H1 (cell line): ENCODE measurements at regions not wholly inside any gene's neighbourhood (a gene's known extent, or its start where the extent isn't known, plus 50 kb on each side); places are given as distances from the start of the nearest gene placed in this dataset.
A peak's percentile ranks its signal among the peaks of the same experiment; 100 is the strongest.

Experiments used
- CTCF ChIA-PET: fragments of 300-600 bp; sonication (Branson Sonifier 250); formaldehyde crosslinking; loops from one replicate; lab custom pipeline; 2021; ENCODE audit not compliant: partially characterized antibody; lab: Charles Lee
- POLR2A ChIA-PET: fragments of 300-600 bp; sonication (Branson Sonifier 250); formaldehyde crosslinking; loops from one replicate; lab custom pipeline; 2021; ENCODE audit warnings: inconsistent platforms; ENCODE audit not compliant: partially characterized antibody; lab: Charles Lee
- DNase-seq, 2 experiments: peaks; one replicate each; pipeline versions ENCODE4 v3.0.0 to v3.0.0-alpha.2; 2010 to 2022; ENCODE audit warnings: low spot score in 2 of 2, low read depth in 1 of 2, mixed read lengths in 1 of 2
- FAIRE-seq: peaks from 2 replicates; lab custom pipeline; 2011; peaks lifted over from hg19 to GRCh38; lab: Jason Lieb, UNC
- H2AFZ ChIP-seq: 2 replicates; pipeline ENCODE4 v1.8.1; 2012; ENCODE audit warnings: low read length, inconsistent platforms
- H2AK5ac ChIP-seq: 2 replicates; pipeline ENCODE4 v1.6.1; 2013; ENCODE audit warnings: low read depth, low read length
- H2BK120ac ChIP-seq: replicated peaks from 2 replicates; pipeline ENCODE3; 2013; ENCODE audit warnings: low read depth, low read length, inconsistent platforms
- H2BK12ac ChIP-seq: 2 replicates; pipeline ENCODE4 v1.6.1; 2013; ENCODE audit warnings: low read depth, low read length
- H2BK15ac ChIP-seq: 2 replicates; pipeline ENCODE4 v1.6.1; 2013; ENCODE audit warnings: low read length
- H2BK20ac ChIP-seq: 2 replicates; pipeline ENCODE4 v1.6.1; 2013; ENCODE audit warnings: low read length
- H2BK5ac ChIP-seq: 2 replicates; pipeline ENCODE4 v1.6.1; 2013; ENCODE audit warnings: low read depth, low read length
- H3K14ac ChIP-seq: 2 replicates; pipeline ENCODE4 v1.6.1; 2013; ENCODE audit warnings: inconsistent platforms; ENCODE audit not compliant: insufficient read length
- H3K18ac ChIP-seq: 2 replicates; pipeline ENCODE4 v1.6.1; 2013; ENCODE audit warnings: low read length; ENCODE audit errors: extremely low read depth
- H3K23ac ChIP-seq: 2 replicates; pipeline ENCODE4 v1.6.1; 2013; ENCODE audit warnings: inconsistent platforms; ENCODE audit not compliant: insufficient read length
- H3K23me2 ChIP-seq: 2 replicates; pipeline ENCODE4 v1.6.1; 2013; ENCODE audit warnings: low read depth, low read length
- H3K27ac ChIP-seq: 2 replicates; pipeline ENCODE4 v1.6.1; 2011; ENCODE audit warnings: low read depth, low read length, inconsistent platforms
- H3K27me3 ChIP-seq, 4 experiments: replicated peaks in 1 of 4; 1 replicate in 1 of 4; 2 replicates in 3 of 4; pipeline versions ENCODE4 v1.6.1 to v1.8.1; 2011 to 2013; ENCODE audit warnings: low read length in 3 of 4, mild to moderate bottlenecking in 3 of 4, inconsistent platforms in 2 of 4, mixed read lengths in 2 of 4, moderate library complexity in 1 of 4; ENCODE audit not compliant: control insufficient read depth in 3 of 4, insufficient read depth in 3 of 4; ENCODE audit errors: extremely low read depth in 1 of 4
- H3K36me3 ChIP-seq, 4 experiments: 2 replicates each; pipeline versions ENCODE4 v1.6.1 to v1.8.1; 2011 to 2013; ENCODE audit warnings: mild to moderate bottlenecking in 4 of 4, low read length in 3 of 4, moderate library complexity in 2 of 4, control low read depth in 1 of 4, inconsistent platforms in 1 of 4; ENCODE audit not compliant: insufficient read depth in 4 of 4, control insufficient read depth in 2 of 4
- H3K4ac ChIP-seq: replicated peaks from 2 replicates; pipeline ENCODE3; 2013; ENCODE audit warnings: low read length, low read depth, mixed read lengths, inconsistent platforms; ENCODE audit not compliant: insufficient read length
- H3K4me1 ChIP-seq, 4 experiments: replicated peaks in 1 of 4; 1 replicate in 1 of 4; 2 replicates in 3 of 4; pipeline versions ENCODE4 v1.6.1 to v1.8.1; 2011 to 2013; ENCODE audit warnings: low read length in 3 of 4, inconsistent platforms in 2 of 4, mixed read lengths in 1 of 4; ENCODE audit not compliant: insufficient read depth in 4 of 4, control insufficient read depth in 3 of 4
- H3K4me2 ChIP-seq, 2 experiments: 2 replicates each; pipeline versions ENCODE4 v1.6.1 to v1.8.1; 2011 to 2013; ENCODE audit warnings: low read depth in 2 of 2, low read length in 2 of 2, control low read depth in 1 of 2, inconsistent platforms in 1 of 2, mild to moderate bottlenecking in 1 of 2; ENCODE audit not compliant: insufficient read depth in 1 of 2
- H3K4me3 ChIP-seq, 4 experiments: fragments of 200-600, 300-600 bp in 1 of 4; sonication (generic), shearing (Covaris generic), sonication (Bioruptor Twin) in 1 of 4; 2 replicates each; pipeline versions ENCODE4 v1.5.1 to v1.8.1; 2011 to 2016; ENCODE audit warnings: low read length in 4 of 4, low read depth in 3 of 4, control low read depth in 2 of 4, inconsistent platforms in 2 of 4, mild to moderate bottlenecking in 2 of 4, mixed read lengths in 1 of 4, moderate library complexity in 1 of 4; ENCODE audit not compliant: insufficient read depth in 2 of 4; ENCODE audit errors: extremely low read depth in 1 of 4
- H3K56ac ChIP-seq: replicated peaks from 2 replicates; pipeline ENCODE3; 2013; ENCODE audit warnings: low read depth, mild to moderate bottlenecking, mixed read lengths, low read length, inconsistent platforms; ENCODE audit not compliant: insufficient read length
- H3K79me1 ChIP-seq: 2 replicates; pipeline ENCODE4 v1.6.1; 2013; ENCODE audit warnings: low read depth, low read length, control low read depth
- H3K79me2 ChIP-seq, 2 experiments: 2 replicates each; pipeline versions ENCODE4 v1.6.1 to v1.8.1; 2012 to 2013; ENCODE audit warnings: low read length in 2 of 2, mild to moderate bottlenecking in 2 of 2, inconsistent platforms in 1 of 2; ENCODE audit not compliant: insufficient read depth in 2 of 2, control insufficient read depth in 1 of 2
- H3K9ac ChIP-seq, 4 experiments: replicated peaks in 1 of 4; 1 replicate in 1 of 4; 2 replicates in 3 of 4; pipeline versions ENCODE4 v1.6.1 to v1.8.1; 2011 to 2013; ENCODE audit warnings: low read depth in 3 of 4, low read length in 3 of 4, control low read depth in 2 of 4, mild to moderate bottlenecking in 2 of 4, moderate library complexity in 2 of 4, inconsistent platforms in 1 of 4; ENCODE audit errors: extremely low read depth in 1 of 4
- H3K9me3 ChIP-seq, 2 experiments: 2 replicates each; pipeline versions ENCODE4 v1.6.1 to v1.8.1; 2012 to 2013; ENCODE audit warnings: mild to moderate bottlenecking in 2 of 2, moderate library complexity in 2 of 2, control low read depth in 1 of 2, inconsistent platforms in 1 of 2, low read depth in 1 of 2, low read length in 1 of 2, mixed read lengths in 1 of 2; ENCODE audit not compliant: insufficient read depth in 2 of 2
- H4K20me1 ChIP-seq, 2 experiments: replicated peaks in 1 of 2; 2 replicates each; pipeline versions ENCODE3 to v1.8.1; 2011 to 2013; ENCODE audit warnings: inconsistent platforms in 2 of 2, low read length in 2 of 2, mild to moderate bottlenecking in 1 of 2; ENCODE audit not compliant: insufficient read depth in 2 of 2, control insufficient read depth in 1 of 2
- H4K5ac ChIP-seq: 2 replicates; pipeline ENCODE4 v1.6.1; 2013; ENCODE audit warnings: low read length, low read depth, mixed read lengths, inconsistent platforms; ENCODE audit not compliant: insufficient read length
- H4K8ac ChIP-seq: 2 replicates; pipeline ENCODE4 v1.8.0; 2013; ENCODE audit warnings: mild to moderate bottlenecking, moderate library complexity, low read length, inconsistent platforms; ENCODE audit not compliant: insufficient read depth; ENCODE audit errors: extremely low read depth
- H4K91ac ChIP-seq: replicated peaks from 2 replicates; pipeline ENCODE3; 2013; ENCODE audit warnings: low read length, mixed read lengths, inconsistent platforms; ENCODE audit not compliant: insufficient read length
- E2F6 ChIP-seq: IDR thresholded peaks from 2 replicates; pipeline ENCODE4 v1.6.1; 2012; ENCODE audit warnings: inconsistent platforms
- JUN ChIP-seq: IDR thresholded peaks from 2 replicates; pipeline ENCODE4 v1.6.1; 2011; ENCODE audit warnings: low read depth, mild to moderate bottlenecking, improper control_type of control experiment, low read length
- MAX ChIP-seq: IDR thresholded peaks from 2 replicates; pipeline ENCODE4 v1.6.1; 2012; ENCODE audit warnings: inconsistent platforms
- WGBS, 2 experiments: shearing (Covaris generic) in 1 of 2; methylation state at CpG; one replicate each; pipeline versions ENCODE4 v1.1.6 to v1.1.7; 2013 to 2015; ENCODE audit warnings: low lambda C conversion rate in 2 of 2, mixed read lengths in 2 of 2, inconsistent platforms in 1 of 2, low coverage in 1 of 2, missing lambda C conversion rate in 1 of 2; ENCODE audit not compliant: insufficient replicate concordance in 2 of 2, insufficient coverage in 1 of 2, insufficient read length in 1 of 2; ENCODE audit errors: extremely low coverage in 1 of 2, missing lambda C conversion rate in 1 of 2; 5-methylcytosine and 5-hydroxymethylcytosine counted together

GRCh38 chr10:131825150-131825848, 75.5 kb upstream of the PPP2R2D start:
- no peaks in the 10 kb centered on the region; a peak in 1 of 7 replicates for H3K27me3 ChIP-seq
- ChIA-PET POLR2A (interaction anchor here (0.8 to 1.1 kb wide), 2 partner anchors 9 to 75 kb away, joined by 3 read pairs; partner anchors contain the start of gene PPP2R2D), CTCF (interaction anchor here (0.7 to 1.3 kb wide), 4 partner anchors 15 to 555 kb away, joined by 3 to 4 read pairs (median 4); no protein-coding TSS in a partner anchor)
- H4K91ac ChIP-seq = peak overlapping the region; percentile 76
- H3K9ac ChIP-seq = no peak overlapping the region; a peak in 1 of 7 replicates
- no peak overlapping the region for H3K27ac ChIP-seq
- H3K14ac ChIP-seq = no peak overlapping the region
- 0 out of 2 replicates have a peak overlapping the region, but pooled peaks have one; percentile 73 for H2BK20ac ChIP-seq
- TF ChIP-seq E2F6 (peak; percentile 53), JUN (no peak), MAX (peak; percentile 43; the same call in 1 of the 2 replicates)
- WGBS, 2 experiments = 69% methylated on average over 13 of the region's 15 CpGs; no CpG with 5 or more reads in 1 of the 2 experiments
- H4K20me1 ChIP-seq = no peaks in the 10 kb centered on the region
- H3K18ac ChIP-seq = 0 out of 2 replicates have a peak overlapping the region, but pooled peaks have one; percentile 60
- no peaks in the 10 kb centered on the region for H3K79me1 ChIP-seq
- peak overlapping the region; percentile 67; the same call in 1 of the 2 replicates for H2BK15ac ChIP-seq
- DNase-seq (no peak), FAIRE-seq (peak; percentile 58)
- H4K5ac ChIP-seq = no peak overlapping the region
- no peak overlapping the region for H3K4me3 ChIP-seq
- H3K56ac ChIP-seq = no peak overlapping the region
- H2BK5ac ChIP-seq = peak overlapping the region; percentile 79; the same call in 1 of the 2 replicates
- H3K79me2 ChIP-seq = no peaks in the 10 kb centered on the region
- peak overlapping the region; percentile 10; the same call in 1 of the 2 replicates for H2BK12ac ChIP-seq
- H3K4me1 ChIP-seq = peaks cover 3 to 11% (median 8%) of the 10 kb centered on the region in 4 experiments
- no peak overlapping the region; the same call in 1 of the 2 replicates for H4K8ac ChIP-seq
- H3K23me2 ChIP-seq = 0 out of 2 replicates have a peak, but pooled peaks cover 1% of the 10 kb centered on the region
- H2AFZ ChIP-seq = peak overlapping the region; percentile 73; the same call in 1 of the 2 replicates
- no peak overlapping the region for H3K23ac ChIP-seq
- no peak overlapping the region for H3K4ac ChIP-seq
- H2BK120ac ChIP-seq = no peak overlapping the region
- H3K9me3 ChIP-seq = no peaks in the 10 kb centered on the region
- H3K4me2 ChIP-seq = peak overlapping the region in 1 of 2 experiments; percentile 27; a peak in 1 of 4 replicates
- no peak overlapping the region for H2AK5ac ChIP-seq
- H3K36me3 ChIP-seq = no peaks in the 10 kb centered on the region
